Lower leg skin (tissue), 3 donors: ENCODE measurements at regions not wholly inside any gene's neighbourhood (a gene's known extent, or its start where the extent isn't known, plus 50 kb on each side); places are given as distances from the start of the nearest gene placed in this dataset.
"Not testable (repeated sequence)": the region's sequence is repeated elsewhere in the genome, so short reads cannot be mapped to it uniquely, and the experiment has no call there.

Source experiments
- DNase-seq, 2 donors: peaks; one replicate each; pipeline ENCODE4 v3.0.0-alpha.2; 2019; ENCODE audit warnings: low spot score in 2 of 2
- H3K4me3 ChIP-seq: fragments of 200-600 bp; sonication (generic); 2 replicates; pipeline ENCODE4 v1.5.1; 2017; ENCODE audit warnings: mild to moderate bottlenecking, low read depth; ENCODE audit not compliant: poor library complexity, severe bottlenecking
- WGBS, 2 donors: methylation state at CpG; one replicate each; pipeline ENCODE4 v1.1.5; 2018; 5-methylcytosine and 5-hydroxymethylcytosine counted together
- intact Hi-C: fragments of 100-400 bp; cut with DNase I; formaldehyde crosslinking; loops from one replicate; pipeline ENCODE4 v1.15.0; 2023; ENCODE audit warnings: low total_unique reads

DNA sequence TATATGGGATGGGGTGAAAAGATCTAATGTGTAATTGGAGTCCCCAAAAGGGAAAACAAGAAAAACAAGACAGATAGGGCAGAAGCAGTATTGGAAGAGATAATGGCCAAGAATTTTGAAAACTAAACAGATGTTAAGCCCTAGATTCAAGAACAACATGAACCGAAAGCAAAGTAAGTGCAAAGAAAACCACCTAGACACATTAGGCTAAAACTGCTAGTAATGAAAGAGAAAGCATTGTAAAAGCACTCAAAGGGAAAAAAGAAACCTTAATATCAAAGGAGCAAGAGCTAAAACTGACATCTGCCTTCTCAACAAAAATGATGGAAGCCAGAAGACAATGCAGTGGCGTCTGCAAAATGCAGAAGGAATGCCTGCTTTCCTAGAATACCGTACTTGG is 91.0 kb downstream of the CDRT15L2 start:
- DNase-seq, H3K4me3 ChIP-seq, intact Hi-C loops: not testable (repeated sequence)
- WGBS, 2 donors, result 100% methylated on average over 1 of the region's 3 CpGs; no CpG with 5 or more reads in 1 of the 2 donors

DNA sequence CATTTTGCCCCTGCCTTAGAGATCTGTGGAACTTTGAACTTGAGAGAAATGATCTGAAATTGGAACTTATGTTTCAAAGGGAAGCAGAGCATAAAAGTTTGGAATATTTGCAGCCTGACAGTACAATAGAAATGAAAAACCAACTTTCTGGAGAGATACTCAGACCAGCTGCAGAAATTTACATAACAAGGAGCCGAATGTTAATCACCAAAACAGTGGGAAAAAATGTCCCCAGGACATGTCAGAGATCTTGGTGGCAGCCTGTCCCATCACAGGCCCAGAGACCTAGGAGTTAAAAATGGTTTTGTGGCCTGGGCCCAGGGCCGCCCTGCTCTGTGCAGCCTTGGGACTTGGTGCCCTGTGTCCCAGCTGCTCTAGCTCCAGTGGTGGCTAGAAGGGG is 94.8 kb downstream of the CDRT15L2 start:
- 95 to 97% methylated on average over 2 of the region's 2 CpGs for WGBS, 2 donors
- DNase-seq, H3K4me3 ChIP-seq, intact Hi-C loops: not testable (repeated sequence)

DNA sequence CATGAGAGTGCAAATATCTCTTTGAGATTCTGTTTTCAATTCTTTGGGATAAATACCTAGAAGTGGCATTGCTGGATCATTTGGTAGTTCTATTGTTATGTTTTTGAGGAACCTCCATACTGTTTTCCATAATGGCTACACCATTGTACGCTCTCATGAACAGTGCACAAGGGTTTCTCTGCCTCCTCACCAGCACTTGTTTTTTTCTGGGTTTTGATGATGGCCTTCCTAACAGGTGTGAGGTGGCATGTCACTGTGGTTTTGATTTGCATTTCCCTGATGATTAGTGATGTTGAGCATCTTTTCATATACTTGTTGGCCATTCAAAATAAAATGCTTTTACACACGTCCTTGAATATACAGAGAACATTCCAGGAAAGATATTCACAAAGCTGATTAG is 96.2 kb downstream of the CDRT15L2 start:
- WGBS, 2 donors, result 56 to 65% methylated on average over 2 of the region's 2 CpGs
- intact Hi-C loops, H3K4me3 ChIP-seq, DNase-seq: not testable (repeated sequence)

DNA sequence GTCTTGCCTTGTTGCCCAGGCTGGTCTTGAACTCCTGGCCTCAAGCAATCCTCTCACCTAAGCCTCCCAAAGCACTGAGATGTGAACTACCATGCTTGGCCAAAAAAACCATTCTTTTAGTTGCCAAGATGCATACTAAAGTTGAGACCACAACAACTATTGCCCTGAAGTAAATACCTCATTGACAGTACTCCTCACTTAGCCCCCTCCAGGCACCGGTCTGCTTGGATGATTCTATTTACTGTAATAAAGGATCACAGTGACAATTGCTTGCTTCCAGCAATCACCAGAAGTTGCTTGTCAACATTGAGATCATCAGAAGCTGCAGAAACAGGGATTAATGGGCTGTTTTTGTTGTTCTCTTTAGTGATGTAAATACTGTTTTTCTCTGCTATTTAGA is 97.1 kb downstream of the CDRT15L2 start:
- DNase-seq, intact Hi-C loops, H3K4me3 ChIP-seq: not testable (repeated sequence)
- 37 to 50% methylated on average over 1 of the region's 1 CpG for WGBS, 2 donors

DNA sequence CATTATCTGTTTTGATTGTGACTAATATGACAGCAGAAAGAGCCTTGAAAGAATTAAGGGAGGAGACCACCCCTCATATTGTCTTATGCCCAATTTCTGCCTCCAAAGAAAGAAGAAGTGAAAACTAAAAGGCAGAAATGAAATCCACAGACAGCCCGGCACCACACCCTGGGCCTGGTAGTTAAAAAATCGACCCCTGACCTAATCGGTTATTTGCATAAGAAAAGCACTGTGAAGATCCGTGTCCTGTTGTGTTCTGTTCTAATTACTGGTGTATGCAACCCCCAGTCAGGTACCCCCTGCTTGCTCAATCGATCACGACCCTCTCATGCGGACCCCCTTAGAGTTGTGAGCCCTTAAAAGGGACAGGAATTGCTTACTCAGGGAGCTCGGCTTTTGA is 97.9 kb downstream of the CDRT15L2 start:
- 84 to 89% methylated on average over 8 of the region's 8 CpGs for whole genome bisulfite sequencing, 2 donors
- H3K4me3 ChIP-seq, DNase-seq, intact Hi-C loops: not testable (repeated sequence)

DNA sequence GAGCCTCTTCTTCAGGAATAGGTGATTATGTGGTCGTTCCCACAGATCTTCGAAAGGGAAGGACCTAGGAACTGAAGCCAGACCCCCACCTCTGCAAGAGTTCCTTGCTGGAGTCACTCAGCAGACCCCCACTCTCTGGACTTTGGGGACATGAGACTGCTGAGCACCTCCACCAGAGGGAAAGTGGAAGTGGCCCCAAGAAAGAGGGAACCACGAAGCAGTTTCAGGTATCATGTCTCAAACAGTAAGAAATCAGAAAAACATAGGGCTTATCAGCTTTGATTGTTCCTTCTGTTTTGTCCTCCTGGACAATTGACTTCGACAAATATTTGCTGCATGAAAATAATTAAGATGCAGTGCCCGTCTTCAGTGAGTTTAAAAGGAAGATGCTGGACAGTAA is 98.9 kb downstream of the CDRT15L2 start:
- 84 to 87% methylated on average over 5 of the region's 5 CpGs for WGBS, 2 donors
- DNase-seq, intact Hi-C loops, H3K4me3 ChIP-seq: not testable (repeated sequence)

DNA sequence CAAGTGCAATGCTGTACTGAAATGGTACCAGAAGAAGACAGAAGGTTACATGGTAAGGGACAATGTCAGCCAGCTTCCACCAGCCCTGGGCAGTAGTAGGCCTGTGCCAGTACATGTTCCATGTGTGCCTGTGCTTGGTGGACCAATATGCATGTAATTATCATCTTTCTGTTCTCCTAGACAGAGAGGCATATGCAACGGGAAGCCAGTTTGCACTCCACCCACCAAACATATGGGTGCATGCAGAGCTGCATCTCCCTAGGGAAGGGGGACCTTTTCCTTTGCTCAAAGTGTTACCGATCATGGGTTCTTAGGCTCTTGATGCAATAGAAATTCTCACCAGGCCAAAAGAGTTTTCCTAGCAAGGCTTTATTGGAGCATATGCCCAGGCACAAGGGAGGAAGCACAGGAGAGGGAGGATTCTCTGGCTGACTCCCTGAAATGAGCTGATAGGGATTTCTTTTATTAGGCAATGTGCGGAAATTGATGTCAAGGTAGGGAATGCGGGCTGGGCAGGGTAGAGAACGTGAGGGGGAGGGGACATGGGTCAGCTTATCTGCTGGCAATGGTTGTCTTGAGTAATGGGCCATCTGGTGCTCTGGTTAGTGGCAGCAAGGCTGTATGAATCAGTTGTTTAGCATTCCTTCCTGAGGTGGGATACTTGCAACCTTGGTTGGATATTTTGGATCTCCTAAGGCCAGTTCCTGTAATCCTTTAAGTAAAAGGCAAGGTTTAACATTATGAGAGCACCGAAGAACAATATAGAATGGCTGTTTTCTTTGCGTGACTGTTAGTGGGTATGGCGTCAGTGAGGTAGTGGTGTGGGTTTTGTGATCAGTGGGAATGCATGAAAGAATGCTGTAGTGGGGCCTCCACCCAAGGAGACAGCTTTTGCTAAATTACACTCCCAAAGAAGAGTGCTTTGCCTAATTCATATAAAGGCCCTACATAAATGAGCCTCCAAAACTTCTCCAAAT is 102.5 kb downstream of the CDRT15L2 start:
- 77 to 88% methylated on average over 7 of the region's 8 CpGs for WGBS, 2 donors
- DNase-seq, H3K4me3 ChIP-seq, intact Hi-C loops: not testable (repeated sequence)

DNA sequence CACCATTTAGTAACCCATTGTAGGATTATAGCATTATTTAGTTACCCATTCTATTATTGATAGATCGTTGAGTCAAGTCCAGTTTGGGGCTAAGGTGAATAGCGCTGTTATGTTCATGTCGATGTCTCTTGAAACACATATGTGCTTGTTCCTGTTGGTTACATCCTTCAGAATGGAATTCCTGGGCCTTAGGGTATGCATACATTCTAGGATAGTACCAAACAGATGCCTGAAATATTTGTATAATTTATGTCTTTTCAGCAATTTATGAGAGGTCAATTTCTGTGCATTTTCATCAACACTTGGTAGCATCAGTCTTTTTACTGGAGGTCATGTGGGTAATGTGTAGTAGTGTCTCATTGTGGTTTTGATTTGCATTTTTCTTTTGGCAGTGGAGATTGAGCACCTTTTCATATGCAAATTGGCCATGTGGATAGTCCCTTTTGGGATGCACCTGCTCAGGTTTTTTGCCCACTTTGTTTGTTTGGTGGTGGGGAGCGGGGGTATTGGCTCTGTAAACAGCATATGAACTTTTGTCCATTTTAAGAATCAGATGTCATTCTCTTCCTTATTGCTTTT is 104.2 kb downstream of the CDRT15L2 start:
- DNase-seq, intact Hi-C loops, H3K4me3 ChIP-seq: not testable (repeated sequence)
- 46 to 75% methylated on average over 3 of the region's 4 CpGs for WGBS, 2 donors

DNA sequence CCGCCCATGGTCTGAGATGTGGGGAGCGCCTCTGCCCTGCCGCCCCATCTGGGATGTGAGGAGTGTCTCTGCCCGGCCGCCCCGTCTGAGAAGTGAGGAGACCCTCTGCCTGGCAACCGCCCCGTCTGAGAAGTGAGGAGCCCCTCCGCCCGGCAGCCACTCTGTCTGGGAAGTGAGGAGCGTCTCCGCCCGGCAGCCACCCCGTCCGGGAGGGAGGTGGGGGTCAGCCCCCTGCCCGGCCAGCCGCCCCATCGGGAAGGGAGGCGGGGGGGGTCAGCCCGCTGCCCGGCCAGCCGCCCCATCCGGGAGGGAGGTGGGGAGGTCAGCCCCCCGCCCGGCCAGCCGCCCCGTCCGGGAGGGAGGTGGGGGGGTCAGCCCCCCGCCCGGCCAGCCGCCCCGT is 105.5 kb downstream of the CDRT15L2 start:
- DNase-seq, H3K4me3 ChIP-seq, intact Hi-C loops: not testable (repeated sequence)
- 100% methylated on average over 2 of the region's 32 CpGs; no CpG with 5 or more reads in 1 of the 2 donors for WGBS, 2 donors

DNA sequence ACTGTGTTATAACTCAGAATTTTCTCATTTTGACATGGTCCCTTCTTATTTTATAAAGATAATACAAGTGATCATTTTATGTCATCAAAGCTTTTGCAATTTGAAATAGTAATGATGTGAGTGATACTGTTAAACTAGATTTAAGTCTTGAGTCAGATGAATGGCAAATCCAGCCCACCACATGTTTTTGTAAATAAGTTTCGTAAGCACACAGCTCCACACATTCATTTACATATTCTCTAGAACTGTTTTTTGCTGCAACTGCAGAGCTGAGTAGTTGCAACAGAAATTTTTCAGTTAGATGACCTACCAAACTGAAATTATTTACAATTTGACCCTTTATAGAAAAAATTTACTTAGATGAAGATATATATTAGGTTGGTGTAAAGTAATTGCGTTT is 108.1 kb downstream of the CDRT15L2 start:
- 100% methylated on average over 1 of the region's 2 CpGs; no CpG with 5 or more reads in 1 of the 2 donors for WGBS, 2 donors
- DNase-seq, intact Hi-C loops, H3K4me3 ChIP-seq: not testable (repeated sequence)

DNA sequence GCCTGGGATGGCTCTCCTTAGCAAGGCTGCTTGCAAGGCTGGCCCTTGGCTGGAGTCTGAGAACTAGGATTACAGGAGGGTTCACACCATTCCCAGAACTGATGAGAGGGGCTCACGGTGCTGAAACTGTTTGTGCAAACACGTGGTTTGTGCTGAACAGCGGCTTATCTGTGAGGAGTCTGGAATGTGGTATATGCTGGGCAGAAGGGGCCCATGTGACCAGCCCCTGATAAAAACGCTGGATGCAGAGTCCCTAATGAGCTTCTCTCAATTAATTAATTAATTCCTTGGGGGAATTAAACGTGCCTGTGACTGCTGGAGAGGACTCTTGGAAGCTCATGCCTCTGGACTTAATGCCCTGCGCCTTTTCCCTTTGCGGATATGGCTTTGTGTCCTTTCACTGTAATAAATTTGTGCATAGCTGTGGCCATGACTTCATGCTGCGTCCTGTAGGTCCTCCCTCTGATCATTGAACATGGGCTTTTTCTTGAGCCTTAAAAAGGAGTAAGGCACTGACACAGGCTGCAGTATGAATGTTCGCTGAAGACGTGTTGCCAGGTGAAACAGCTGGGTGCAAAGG is 109.7 kb downstream of the CDRT15L2 start:
- H3K4me3 ChIP-seq, DNase-seq, intact Hi-C loops: not testable (repeated sequence)
- 68 to 75% methylated on average over 10 of the region's 10 CpGs for WGBS, 2 donors

DNA sequence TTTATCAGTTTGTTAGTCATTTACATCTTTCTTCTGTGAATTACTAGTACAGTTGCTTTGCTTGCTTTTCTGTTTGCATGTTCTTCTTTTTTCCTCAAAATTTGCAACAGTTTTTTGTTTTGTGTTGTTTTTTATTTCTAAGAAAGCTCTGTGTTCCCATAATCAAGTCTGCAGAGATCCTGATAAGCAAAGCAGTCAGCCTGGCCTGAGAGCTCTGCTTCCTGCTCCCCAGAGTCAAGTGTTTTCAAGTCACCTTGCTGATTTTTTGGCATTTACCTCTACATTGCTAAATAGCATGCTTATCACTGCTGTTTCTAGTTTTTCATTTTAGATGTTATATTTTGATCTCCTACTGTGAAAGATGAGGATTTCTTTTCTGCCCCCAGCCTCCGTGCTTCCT is 113.2 kb downstream of the CDRT15L2 start:
- H3K4me3 ChIP-seq, DNase-seq, intact Hi-C loops: not testable (repeated sequence)
- WGBS, 2 donors, result 37 to 71% methylated on average over 1 of the region's 1 CpG

DNA sequence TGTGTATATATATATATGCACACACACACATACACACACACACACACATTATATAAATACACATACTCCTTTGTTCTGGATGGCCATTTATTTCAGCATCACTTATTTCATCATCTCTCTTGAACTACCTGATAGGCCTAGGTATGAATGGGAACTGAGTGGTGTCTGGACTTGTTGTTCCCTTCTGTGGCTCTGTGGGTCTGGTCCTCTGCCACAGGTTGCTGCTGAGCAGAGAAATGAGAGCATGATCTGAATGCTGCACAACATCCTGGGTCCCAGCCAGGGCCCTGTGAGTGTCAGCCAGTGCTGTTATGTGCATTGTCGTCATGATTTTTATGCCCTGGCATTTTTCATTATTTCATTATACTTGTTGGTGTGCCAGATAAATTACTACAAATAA is 116.3 kb downstream of the CDRT15L2 start:
- intact Hi-C loops, H3K4me3 ChIP-seq, DNase-seq: not testable (repeated sequence)
- 33 to 39% methylated on average over 1 of the region's 1 CpG for WGBS, 2 donors

DNA sequence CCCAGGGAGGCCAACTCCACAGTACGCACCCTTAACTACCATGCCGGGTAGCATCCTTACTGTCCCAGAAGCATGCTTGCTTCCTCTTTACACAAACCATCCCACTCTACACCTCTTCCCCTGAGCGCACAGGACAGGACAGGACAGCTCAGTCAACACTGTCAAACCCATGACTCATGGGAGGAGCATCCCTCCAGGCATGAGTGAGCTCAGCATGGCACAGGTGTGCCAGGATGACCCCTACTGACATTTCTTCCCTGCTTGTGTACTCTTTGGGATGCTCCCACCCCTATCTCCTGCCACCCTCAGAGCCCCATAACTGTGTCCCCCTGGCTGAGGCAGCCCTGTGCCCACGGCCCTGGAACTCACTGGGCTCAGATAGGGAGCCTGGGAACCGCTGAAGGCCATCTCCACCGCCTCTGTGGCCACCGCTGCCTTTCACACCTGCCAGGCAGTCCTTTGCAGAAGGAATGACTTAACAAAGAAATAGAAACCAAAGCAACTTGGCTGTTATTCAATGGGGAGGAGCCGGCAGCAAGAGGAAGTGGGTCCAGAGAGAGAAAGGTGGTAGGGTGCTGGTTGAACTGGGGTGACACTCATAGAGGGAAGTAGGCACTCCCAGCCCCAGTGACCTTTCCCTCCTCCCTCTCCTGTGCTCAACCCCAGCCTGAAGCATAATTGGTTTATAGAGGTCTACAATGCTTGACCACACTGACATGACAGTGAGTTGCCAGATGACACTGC is 119.1 kb downstream of the CDRT15L2 start:
- not testable (repeated sequence) for DNase-seq
- WGBS, 2 donors, result 63 to 70% methylated on average over 8 of the region's 8 CpGs

More for the DNA sequence above, 119.1 kb downstream of the CDRT15L2 start:
- intact Hi-C loops, H3K4me3 ChIP-seq: not testable (repeated sequence)
